ENCODE measurements at regions not wholly inside any gene's neighbourhood (a gene's known extent, or its start where the extent isn't known, plus 50 kb on each side); places are given as distances from the start of the nearest gene placed in this dataset.
"Not testable (repeated sequence)": the region's sequence is repeated elsewhere in the genome, so short reads cannot be mapped to it uniquely, and the experiment has no call there.

DNA sequence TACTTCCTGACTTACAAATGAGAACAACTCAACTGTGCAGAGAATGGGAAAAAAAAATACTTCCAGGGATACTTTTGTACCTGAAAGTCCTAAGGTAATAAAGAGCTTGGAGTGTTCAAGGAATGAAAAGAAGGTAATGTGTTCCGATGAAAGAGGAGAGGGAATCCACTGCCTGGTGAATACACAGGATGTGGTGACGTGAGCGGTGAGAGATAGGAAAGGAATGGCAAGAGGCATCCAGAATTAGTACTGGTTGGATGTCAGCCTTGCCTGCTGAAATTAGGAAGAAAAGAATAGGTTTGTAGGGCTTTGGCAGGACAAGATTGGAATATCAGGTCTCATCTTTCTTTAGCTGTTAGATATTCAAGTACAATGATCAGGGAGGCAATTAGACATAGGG lies 347.7 kb downstream of the POM121L12 start:
- no peak overlapping the region for H3K4me3 ChIP-seq (ENCODE audit: low read depth, low read length)

DNA sequence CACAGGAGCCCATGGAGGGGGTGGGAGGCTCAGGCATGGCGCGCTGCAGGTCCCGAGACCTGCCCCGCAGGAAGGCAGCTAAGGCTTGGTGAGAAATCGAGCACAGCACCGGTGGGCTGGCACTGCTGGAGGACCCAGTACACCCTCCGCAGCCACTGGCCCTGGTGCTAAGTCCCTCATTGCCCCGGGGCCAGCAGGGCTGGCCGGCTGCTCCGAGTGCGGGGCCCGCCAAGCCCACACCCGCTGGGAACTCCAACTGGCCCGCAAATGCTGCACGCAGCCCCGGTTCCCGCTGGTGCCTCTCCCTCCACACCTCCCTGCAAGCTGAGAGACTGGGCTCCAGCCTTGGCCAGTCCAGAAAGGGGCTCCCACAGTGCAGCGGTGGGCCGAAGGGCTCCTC lies 349.8 kb downstream of the POM121L12 start:
- H3K4me3 ChIP-seq (ENCODE audit: low read depth, low read length): not testable (repeated sequence)

DNA sequence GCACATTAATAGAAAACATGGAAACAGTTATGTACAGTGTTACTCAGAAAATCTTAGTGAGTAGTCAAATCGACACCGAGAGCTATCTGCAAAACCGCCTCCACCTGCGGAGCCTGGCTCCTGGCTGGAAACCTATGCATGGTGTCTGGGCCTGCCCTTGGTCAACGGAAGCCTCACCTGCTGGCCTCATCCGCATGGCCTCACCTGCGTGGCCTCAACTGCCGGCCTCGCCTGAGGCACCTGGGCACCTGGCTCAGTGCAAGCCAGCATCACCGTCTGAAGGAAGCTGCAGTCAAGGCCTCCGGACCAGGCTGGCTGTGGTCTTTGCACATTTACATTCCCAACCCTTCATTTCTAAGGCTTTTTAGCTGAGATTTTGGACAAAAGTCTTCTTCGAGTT lies 352.1 kb downstream of the POM121L12 start:
- H3K4me3 ChIP-seq (ENCODE audit: low read depth, low read length): no peak overlapping the region

DNA sequence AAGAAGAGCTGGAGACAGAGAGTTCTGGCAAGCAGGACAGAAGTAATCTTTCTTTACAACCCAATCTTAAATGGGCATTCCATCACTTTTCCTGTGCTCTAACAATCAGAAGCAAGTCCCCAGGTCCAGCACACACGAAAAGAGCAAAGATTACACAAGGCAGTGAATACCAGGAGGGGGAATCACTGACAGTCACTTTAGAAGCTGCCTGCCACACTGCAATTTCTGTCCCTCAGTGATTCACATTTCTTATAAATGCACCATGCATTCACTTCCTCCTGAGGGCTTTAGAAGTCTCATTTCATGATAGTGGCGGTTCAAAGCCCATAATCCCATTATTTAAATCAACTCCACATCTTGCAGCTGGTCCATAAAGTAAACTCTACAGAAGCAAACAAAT lies 362.5 kb downstream of the POM121L12 start:
- H3K4me3 ChIP-seq (ENCODE audit: low read depth, low read length): no peak overlapping the region

DNA sequence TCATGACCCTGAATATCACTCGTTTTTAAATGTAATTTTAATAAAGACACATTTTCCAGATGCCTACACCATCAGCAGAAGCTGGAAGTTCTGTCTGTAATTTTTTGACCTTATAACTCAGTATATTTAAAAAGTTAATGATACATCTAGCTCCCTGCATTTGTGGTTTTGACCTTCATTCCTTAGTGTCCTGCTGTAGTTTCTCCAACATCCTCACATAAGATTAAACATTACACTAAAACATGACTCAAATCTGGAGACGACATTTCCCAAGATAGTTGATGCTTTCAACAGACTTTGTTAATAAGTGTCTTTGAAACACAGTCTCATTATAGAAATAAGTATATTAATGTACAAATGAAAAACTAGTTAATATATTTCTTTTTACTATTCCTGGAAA lies 363.1 kb downstream of the POM121L12 start:
- H3K4me3 ChIP-seq (ENCODE audit: low read depth, low read length): no peak overlapping the region

DNA sequence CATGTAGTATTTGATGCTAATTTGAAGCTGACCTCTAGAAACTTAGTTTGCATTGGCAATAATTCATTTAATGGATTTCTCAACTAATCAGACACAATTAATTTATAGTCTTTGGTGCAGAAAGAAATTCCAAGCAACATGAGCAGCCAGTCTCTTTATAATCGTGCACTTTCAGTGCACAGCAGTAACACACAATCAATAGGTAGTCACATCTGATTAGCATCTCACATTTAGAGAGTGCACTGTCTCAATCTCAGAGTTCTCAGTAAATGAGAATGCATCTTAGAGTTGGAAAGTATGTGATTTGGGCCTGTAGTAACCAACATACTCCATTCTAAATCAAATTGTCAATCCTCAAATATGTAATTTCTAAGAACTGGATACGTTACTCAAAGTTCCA lies 377.6 kb downstream of the POM121L12 start:
- no peak overlapping the region for H3K4me3 ChIP-seq (ENCODE audit: low read depth, low read length)

DNA sequence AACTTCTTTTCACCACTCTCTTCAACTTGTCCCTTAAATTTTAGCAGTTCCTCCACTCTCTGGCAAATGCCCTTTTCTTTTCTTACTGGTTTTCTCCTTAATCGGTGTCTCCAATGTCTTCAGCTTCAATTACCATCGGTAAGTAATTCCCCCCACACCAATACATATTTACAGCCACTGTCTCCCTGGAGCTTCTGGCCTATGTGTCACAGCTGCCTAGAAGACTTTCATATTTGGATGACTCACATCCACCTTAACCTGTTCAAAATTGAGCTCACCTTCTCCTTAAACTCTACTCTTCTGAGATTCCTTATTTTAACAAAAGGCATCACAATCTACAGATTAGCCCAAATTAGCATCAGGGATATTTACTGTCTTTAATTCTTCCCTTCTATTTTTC lies 380.4 kb downstream of the POM121L12 start:
- H3K4me3 ChIP-seq (ENCODE audit: low read depth, low read length): no peak overlapping the region

DNA sequence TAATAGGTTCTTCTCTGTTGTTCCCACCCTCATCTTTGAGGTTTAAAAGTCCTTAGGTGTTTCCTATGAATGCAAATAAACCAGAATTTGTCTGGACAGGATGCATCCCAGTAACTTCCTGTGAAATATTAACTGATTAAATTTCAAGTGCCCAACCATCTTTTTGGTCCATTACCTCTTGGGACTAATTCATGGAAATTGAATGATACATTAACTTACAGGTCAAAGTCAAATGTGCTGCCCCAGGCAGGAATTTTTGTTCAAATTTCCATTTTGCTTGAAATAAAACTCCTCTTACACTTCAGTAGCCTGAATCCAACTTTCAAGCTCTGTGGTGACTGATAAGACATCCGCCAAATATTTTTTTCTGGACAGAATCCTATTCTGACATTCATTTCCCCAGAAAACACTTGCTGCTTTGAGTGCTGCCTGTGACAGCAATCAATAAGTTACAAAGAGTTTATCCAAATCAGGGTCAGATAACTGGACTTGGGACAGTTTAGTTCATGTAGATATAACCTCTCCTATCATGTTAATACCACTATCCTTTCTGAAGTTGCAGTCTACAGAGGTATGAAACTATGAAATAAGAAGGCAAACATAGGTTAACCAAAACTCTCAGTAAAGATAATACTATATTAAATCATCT lies 383.5 kb downstream of the POM121L12 start:
- H3K4me3 ChIP-seq (ENCODE audit: low read depth, low read length): no peak overlapping the region

DNA sequence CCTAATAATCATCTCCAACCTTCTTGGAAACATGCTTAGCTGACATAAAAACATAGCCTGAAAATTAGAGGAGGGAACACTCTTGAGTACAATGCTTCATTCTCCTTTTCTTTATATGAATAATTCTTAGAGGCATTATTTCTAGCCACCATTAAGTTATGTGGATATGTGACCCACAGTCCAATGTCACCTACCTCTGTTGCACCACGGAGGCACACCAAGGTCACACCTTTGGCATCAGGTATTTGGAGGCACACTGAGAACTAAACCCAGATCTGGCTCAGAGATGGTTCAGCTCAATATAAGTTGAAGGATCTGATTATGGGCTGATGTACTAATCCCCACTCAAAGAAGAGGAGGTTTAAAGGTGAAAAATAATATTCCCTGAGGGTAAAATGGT lies 385.1 kb downstream of the POM121L12 start:
- H3K4me3 ChIP-seq (ENCODE audit: low read depth, low read length): no peak overlapping the region

DNA sequence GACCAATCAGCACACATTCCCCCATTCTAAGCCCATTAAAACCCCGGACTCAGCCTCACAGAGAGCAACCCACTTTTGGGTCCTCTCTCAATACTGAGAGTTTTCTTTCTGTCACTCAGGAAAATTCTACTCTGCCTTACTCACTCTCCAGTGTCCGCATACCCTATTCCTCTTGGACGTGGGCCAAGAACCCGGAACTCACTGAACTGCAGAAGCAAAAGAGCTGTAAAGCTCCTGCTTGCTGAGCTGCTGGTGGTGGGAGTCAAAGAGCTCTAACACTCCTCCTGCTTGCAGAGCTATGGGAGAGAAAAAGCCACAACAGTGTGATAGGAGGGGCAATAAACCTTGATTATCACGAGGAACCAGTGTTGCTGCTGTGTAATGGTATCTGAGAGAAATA lies 386.9 kb downstream of the POM121L12 start:
- no peak overlapping the region for H3K4me3 ChIP-seq (ENCODE audit: low read depth, low read length)

DNA sequence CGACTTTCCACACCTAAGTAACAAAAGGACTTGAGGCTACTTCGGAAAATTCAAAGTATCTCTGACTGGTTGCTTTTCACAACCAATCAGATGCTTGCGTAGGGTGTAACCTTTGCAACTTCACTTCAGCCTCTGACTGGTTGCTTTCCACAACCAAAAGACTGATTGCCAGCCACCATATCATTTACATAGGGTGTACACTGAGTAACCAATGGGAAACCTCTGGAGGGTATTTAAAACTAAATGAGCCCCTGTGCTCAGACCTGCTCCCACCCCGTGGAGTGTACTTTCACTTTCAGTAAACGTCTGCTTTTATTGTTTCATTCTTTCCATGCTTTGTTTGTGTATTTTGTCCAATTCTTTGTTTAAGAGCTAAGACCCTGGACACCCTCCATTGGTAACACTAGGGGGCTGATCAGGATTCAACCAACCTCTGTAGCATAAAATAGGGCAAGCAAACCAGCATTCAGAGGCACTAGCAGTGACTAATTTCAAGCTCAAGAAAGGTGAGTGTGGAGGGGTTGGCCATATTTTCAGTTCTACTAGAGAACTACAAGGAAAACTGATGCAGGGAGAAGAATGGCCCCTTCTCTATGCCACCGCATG lies 390.8 kb downstream of the POM121L12 start:
- H3K4me3 ChIP-seq (ENCODE audit: low read depth, low read length): no peak overlapping the region

DNA sequence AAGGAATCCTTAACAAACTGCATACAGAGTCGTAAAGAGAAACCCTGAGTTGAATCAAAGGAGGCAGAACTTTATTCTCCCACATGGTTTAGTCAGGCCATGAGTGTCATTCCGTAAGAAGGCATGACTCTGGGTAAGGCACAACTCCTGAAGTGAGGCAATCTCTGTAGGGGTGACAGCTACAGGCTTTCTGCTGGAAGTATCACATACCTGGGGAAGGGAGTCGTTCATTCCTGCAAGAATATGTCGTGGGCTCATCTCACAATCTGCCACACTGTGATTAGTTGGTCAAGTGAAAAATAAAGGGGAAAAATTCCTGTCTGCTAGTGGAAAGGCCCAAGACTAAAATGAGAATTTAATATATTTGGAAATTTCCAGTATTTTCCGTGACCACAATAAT lies 392.6 kb downstream of the POM121L12 start:
- H3K4me3 ChIP-seq (ENCODE audit: low read depth, low read length): no peak overlapping the region

DNA sequence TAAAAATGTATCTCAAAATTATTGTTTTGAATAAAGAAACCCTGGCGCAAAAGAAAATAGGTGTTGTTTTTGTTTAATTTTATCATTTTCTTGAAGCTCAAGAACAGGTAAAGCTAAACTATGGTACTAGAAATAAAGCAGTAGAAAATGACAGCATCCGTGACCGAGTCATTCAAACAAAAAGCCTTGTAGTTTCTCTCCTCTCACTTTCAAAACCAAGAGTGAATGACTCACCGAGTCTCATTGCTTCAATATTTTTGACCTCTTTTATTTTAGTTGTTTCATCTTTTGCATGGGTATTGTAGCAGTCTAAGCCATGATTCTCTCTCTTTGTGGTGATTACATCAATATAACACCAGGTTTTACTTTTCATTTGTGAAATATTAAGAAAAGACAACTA lies 396.5 kb downstream of the POM121L12 start:
- H3K4me3 ChIP-seq (ENCODE audit: low read depth, low read length): no peak overlapping the region

DNA sequence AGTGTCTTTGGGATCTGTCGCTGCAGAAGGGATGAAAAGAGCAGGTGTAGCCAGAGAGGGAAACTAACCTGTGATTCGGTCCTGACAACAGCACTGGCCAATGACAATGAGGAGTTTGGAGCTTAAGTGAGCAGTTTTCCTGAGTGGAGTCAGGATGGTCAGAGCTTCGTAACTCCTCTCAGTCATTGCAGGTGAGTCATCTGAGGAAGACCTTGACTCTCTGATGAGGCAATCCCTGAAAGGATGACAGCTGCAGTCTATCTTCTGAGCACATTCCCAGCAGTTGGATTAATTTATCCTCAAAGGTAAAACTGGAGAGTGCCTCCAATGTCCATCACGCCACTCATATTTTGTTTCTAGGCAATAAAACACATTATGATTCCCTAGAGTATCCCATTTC lies 401.9 kb downstream of the POM121L12 start:
- no peak overlapping the region for H3K4me3 ChIP-seq (ENCODE audit: low read depth, low read length)

DNA sequence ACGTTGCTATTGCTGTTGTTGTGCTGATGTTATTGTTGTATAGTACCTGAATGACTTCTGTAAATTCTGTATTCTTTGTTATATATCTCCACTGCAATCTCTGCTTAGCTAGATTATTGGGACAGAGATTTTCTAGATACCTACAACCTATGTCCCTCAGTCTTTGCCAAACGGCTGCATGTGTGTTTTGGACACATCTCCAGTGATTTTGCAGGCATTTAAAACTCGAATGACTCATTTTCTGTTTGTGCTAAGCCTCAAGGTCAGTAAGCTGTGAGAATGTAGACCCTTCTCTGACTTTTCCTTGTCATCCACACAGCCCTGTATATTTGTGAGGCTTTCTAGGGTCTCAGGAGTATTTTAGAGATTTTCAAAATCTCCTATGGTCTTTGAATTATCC lies 410.7 kb downstream of the POM121L12 start:
- no peak overlapping the region for H3K4me3 ChIP-seq (ENCODE audit: low read depth, low read length)

DNA sequence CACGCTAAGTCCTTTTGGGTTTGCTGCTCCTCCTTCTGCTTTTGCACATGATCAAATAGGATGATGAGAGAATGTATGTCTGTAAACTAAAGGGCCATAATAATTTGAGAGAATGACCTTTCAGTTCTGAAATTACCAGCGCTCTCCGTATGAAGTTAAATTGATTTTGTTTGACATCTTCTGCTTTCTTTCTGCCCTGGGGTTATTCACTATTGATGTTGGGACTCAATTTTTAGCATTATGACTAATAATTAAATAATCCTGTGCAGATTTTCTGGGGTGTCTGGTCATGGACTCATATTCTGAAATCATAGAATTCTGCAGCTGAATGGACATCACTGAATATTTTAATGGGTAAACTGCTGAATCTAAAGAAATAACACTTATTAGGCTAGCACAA lies 423.2 kb downstream of the POM121L12 start:
- H3K4me3 ChIP-seq (ENCODE audit: low read depth, low read length): no peak overlapping the region

DNA sequence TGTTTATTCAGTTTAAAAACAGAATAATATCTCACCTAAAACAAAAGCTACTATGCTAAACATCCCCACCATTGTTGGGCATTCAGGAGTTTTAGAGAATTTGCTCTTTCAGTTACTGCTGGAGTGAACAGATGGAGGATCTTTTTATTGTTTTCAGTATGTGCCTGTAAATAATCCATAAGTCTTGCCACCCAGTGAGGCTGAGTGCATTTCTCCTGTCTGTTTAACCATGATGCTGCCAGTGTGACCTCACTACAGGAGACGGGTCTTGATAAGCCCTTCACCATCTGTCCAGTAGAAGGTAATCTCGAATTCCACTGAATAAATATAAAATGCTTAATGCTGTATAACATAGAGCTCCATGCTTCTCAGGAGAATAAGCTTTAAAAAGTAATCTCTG lies 430.9 kb downstream of the POM121L12 start:
- H3K4me3 ChIP-seq (ENCODE audit: low read depth, low read length): no peak overlapping the region

DNA sequence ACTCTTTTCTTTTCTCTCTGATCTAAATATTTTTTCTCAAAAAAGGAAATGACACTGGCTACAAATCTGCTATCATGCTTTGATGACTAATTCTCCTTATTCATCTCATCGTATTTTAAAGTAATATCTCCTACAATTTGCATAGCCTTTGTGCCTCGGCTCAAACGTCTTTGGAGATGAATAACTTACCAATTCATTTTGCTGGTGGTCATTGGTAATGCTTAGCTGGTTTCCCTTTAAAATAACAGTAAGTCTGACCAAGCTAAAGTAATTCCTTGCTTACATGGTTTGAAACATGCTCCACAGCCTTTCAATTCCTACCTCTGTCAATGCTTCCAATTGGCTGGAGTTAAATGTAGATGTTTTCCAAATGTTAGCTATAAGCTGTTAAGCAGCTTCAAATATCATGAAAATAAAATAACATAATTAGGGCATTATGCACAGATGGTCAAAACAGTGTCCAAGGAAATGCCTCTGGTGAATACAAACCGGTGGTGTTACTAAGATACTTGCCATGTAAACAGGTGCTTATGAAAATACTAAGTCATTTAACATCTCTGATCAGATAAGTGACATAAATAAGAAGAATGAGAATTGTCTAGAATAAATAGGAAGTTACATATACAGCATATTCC lies 435.0 kb downstream of the POM121L12 start:
- H3K4me3 ChIP-seq (ENCODE audit: low read depth, low read length): no peak overlapping the region

DNA sequence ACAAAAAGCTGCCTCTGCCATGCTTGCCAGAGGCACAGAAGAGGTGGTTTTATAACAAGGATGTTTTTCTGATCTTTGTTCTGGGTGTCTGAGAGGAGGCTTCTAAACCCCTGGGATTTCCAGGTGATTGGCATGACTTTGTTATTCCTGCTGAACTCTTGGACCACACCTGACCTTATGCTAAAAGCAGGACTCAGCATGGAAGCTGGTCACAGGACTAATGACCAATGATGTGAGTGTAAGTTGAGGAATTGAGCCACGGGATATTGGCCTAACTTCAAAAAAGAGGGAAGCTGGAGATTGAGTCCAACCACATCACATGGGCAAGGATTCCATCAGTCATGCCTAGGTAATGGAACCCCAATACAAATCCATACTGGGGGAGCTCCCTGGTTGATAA lies 437.9 kb downstream of the POM121L12 start:
- H3K4me3 ChIP-seq (ENCODE audit: low read depth, low read length): no peak overlapping the region

DNA sequence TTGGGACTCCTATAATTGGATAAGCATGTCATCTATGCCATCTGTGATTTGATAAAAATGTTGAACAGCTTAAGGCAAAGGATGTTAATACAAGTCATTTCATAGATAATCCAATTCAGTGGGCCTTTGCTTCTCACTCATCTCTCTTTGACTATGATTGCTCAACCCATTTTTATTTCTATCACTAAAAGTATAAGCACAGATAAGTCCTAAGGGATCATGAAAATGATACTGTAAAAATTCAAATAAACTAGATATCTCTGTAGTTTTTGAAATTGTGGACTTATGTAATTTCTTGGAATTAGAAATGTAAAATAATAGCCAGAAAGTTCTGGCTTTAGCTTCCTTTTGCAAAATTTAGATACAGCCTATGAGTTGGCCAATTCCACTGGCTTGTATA lies 440.3 kb downstream of the POM121L12 start:
- H3K4me3 ChIP-seq (ENCODE audit: low read depth, low read length): no peak overlapping the region

DNA sequence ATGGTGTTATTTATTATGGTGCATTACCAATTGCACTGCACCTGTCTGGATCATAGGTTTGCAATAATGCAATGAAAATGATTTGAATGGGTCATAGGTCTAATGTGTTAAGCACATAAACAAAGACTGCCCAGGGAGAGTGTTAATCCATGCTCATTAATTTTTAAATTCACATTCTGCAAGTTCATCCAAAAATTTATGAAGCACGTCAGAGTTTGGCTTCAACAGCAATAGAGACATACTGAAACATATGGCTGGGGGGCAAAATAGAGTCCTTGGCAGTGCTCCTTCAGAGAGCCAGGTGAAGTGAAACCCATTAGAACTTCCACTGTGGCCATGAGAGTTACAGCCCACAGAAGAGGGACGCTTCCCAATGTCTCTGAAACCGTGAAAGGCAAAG lies 441.1 kb downstream of the POM121L12 start:
- H3K4me3 ChIP-seq (ENCODE audit: low read depth, low read length): no peak overlapping the region

DNA sequence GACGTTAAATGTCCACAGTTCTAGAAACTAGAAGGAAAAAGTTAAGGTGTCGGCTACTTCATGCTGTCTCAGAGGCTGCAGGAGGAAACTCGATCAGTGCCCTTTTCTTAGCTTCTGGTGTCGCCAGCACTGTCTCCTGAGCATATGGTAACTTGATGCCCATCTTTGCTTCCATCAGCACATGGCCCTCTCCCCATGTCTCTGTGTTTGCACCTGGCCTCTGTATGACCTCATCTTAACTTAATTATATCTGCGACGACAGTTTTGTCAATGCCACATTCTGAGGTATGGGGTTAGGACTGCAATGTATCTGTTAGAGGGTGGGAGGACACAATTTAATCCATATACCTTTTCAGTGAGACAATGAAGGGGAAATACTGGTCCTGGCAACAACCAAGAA lies 449.9 kb downstream of the POM121L12 start:
- no peak overlapping the region for H3K4me3 ChIP-seq (ENCODE audit: low read depth, low read length)

DNA sequence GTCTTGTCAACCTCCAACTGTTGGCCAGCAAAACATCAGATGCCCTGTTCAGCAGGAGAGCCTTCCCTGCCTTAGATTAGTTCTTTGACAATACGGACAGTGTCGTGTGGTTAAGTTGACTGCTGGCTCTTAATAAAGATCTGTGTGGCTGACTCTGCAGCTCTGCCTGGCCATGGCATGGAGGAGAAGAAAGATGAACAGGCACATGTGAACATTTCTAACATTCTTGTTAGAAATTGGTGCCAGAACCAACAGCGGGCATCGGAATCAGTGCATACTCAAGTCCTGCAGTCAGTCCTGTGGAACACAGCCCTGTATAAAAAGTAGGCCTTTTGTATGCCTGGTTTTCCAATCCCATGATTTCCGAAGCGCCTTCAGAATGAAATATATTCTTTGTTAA lies 455.6 kb downstream of the POM121L12 start:
- no peak overlapping the region for H3K4me3 ChIP-seq (ENCODE audit: low read depth, low read length)

All from iPS-11a (cell line).